ENCODE measurements at regions not wholly inside any gene's neighbourhood (a gene's known extent, or its start where the extent isn't known, plus 50 kb on each side); places are given as distances from the start of the nearest gene placed in this dataset.

DNA sequence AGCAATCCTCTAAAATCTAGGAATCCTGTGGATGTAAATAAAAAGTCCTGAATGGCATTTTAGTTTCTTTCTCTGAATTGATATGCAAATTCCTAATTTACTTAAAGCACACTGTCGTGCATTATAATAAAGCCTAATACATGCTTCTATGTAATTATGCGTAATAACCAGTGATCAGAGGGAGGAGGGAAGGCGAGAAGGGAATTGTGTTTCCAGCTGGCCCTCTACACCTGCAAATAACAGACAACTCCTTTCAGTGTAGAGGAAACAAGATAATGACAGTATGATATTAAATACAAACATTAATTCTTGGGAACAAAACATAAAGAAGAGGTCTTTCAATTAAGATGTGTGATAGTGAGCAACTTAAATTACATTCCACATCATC, 419.6 kb upstream of the LCORL start:
- ATAC-seq (no peak), DNase-seq (no peak)
- Histone ChIP-seq H3K4me3 (no peak overlapping the region), H3K36me3 (no peaks in the 10 kb centered on the region), H3K9me3 (no peaks in the 10 kb centered on the region), H3K4me1 (no peaks in the 10 kb centered on the region), H3K27ac (no peak overlapping the region), H3K27me3 (ENCODE audit: low read depth) (no peaks in the 10 kb centered on the region)
- TF ChIP-seq, protein P1, sequence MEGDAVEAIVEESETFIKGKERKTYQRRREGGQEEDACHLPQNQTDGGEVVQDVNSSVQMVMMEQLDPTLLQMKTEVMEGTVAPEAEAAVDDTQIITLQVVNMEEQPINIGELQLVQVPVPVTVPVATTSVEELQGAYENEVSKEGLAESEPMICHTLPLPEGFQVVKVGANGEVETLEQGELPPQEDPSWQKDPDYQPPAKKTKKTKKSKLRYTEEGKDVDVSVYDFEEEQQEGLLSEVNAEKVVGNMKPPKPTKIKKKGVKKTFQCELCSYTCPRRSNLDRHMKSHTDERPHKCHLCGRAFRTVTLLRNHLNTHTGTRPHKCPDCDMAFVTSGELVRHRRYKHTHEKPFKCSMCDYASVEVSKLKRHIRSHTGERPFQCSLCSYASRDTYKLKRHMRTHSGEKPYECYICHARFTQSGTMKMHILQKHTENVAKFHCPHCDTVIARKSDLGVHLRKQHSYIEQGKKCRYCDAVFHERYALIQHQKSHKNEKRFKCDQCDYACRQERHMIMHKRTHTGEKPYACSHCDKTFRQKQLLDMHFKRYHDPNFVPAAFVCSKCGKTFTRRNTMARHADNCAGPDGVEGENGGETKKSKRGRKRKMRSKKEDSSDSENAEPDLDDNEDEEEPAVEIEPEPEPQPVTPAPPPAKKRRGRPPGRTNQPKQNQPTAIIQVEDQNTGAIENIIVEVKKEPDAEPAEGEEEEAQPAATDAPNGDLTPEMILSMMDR (IDR thresholded peaks at IDR 0.05), result no peak
- intact Hi-C loops (cut with DNase I), result no loop called here

DNA sequence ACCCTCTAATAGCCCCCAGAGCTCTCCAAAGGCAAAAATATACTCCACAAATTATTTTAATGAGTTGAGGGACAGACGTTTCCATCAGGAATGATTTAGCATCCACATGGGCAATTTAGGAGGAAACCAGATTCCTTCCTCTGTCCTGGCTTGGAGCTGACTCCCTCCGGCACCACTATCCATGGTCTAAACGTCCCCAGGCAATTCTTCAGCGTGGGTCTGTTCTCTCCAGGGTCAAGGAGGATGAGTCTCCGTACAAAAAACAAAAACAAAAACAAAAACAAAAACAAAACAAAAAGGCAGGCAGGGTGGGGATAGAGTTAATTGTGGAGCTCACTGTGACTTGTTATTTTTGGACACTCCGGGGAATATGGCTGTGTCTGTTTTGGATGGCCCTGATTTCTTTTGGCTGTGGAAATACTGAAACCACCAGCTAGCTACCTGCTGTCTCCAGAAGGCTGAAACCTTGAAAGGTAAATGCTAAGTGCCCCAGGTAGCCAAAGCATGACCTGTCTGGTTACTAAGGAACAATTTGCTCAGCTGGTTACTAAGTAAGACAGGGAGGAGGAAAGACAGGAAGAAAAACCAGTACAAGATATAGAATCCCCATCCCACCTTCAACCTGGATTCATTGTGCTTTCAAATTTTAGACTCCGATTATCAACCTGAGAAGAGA, 419.1 kb upstream of the LCORL start:
- no peaks in the 10 kb centered on the region for H3K9me3 ChIP-seq
- no peaks in the 10 kb centered on the region for H3K36me3 ChIP-seq
- TF ChIP-seq, protein P1 (IDR thresholded peaks at IDR 0.05), result no peak
- H3K4me3 ChIP-seq, result no peak overlapping the region
- intact Hi-C loops (cut with DNase I), result no loop called here
- no peaks in the 10 kb centered on the region for H3K27me3 ChIP-seq (ENCODE audit: low read depth)
- H3K27ac ChIP-seq, result no peak overlapping the region
- DNase-seq (no peak), ATAC-seq (no peak)
- no peaks in the 10 kb centered on the region for H3K4me1 ChIP-seq

DNA sequence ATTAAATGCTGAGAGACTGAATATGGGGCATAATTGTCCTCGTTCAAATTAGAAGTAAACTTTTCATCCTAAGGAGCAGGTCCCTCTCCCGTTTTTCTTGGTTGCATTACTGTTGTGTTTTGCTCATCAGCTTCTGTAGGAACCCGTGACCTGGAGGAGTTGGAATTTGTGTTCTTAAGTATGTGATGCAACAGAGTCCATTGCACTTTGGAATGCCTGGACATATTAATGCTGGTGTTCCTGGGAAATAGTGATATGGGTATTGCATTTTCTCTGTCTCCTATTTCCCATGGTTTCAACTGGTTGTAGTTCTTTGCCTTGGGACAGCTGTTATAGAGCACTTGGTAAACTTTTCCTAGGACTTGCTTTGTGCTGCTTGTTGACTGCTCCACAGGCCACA, 417.8 kb upstream of the LCORL start:
- Histone ChIP-seq H3K36me3 (no peaks in the 10 kb centered on the region), H3K4me3 (no peak overlapping the region), H3K4me1 (no peaks in the 10 kb centered on the region), H3K9me3 (no peaks in the 10 kb centered on the region), H3K27me3 (ENCODE audit: low read depth) (no peaks in the 10 kb centered on the region), H3K27ac (no peak overlapping the region)
- ATAC-seq (no peak), DNase-seq (no peak)
- TF ChIP-seq, protein P1 (IDR thresholded peaks at IDR 0.05), result no peak
- intact Hi-C loops (cut with DNase I), result no loop called here

DNA sequence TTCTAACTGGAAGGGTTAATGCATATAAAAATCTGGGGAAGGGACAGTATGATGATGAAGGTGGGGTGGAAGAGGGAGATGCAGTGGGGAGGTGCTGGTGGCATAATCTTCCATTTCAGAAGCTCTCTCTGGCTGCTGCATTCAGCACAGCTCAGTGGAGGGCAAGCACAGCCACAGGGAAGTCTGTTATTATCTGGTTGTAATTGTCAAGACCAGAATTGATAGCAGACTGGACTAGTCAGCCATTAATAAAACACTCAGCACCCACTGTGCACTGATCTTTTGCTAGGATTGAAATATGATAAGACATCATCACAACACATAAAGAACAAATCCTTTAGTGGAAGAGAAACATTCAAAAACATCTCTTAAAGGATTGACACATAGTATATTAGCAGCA, 414.2 kb upstream of the LCORL start:
- DNase-seq (no peak), ATAC-seq (no peak)
- Histone ChIP-seq H3K27ac (no peak overlapping the region), H3K9me3 (no peaks in the 10 kb centered on the region), H3K4me3 (no peak overlapping the region), H3K36me3 (no peaks in the 10 kb centered on the region), H3K4me1 (no peaks in the 10 kb centered on the region), H3K27me3 (ENCODE audit: low read depth) (no peaks in the 10 kb centered on the region)
- intact Hi-C loops (cut with DNase I), result no loop called here
- TF ChIP-seq, protein P1 (IDR thresholded peaks at IDR 0.05), result no peak

DNA sequence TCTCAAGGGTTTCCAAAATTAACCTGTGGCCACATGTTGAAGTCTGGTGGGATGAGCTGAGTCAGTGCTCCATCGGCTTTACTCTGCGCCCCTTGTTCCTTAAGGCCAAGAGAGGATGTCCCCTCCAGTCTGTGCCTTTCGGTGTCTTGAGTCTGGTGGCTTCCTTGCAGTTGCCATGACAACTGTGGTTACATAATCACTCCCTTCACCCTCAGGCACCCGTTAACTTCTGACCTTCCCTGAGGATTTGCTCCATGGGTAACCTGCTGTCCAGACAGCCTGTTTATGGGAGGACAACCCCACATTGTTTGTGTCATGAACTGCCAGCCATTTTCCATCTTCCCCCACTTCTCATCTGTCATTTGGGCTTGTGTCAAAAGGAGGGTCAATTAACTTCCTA, 401.1 kb upstream of the LCORL start:
- no peaks in the 10 kb centered on the region for H3K36me3 ChIP-seq
- DNase-seq (no peak), ATAC-seq (no peak)
- no peak overlapping the region for H3K27ac ChIP-seq
- no peak overlapping the region for H3K4me3 ChIP-seq
- H3K9me3 ChIP-seq, result no peaks in the 10 kb centered on the region
- H3K27me3 ChIP-seq (ENCODE audit: low read depth), result no peaks in the 10 kb centered on the region
- no peaks in the 10 kb centered on the region for H3K4me1 ChIP-seq
- intact Hi-C loops (cut with DNase I), result no loop called here
- TF ChIP-seq, protein P1 (IDR thresholded peaks at IDR 0.05), result no peak

Data from lower lobe of right lung (tissue), 2 donors.